AG04450 (cell line): ENCODE measurements at regions not wholly inside any gene's neighbourhood (a gene's known extent, or its start where the extent isn't known, plus 50 kb on each side); places are given as distances from the start of the nearest gene placed in this dataset.
A peak's percentile ranks its signal among the peaks of the same experiment; 100 is the strongest.

Source experiments
- CTCF ChIA-PET: fragments of 300-600, 350-600 bp; formaldehyde crosslinking; extraction: SDS; loops from one replicate; lab custom pipeline; 2022; ENCODE audit warnings: antibody characterized with exemption, inconsistent platforms; lab: Charles Lee
- POLR2A ChIA-PET: fragments of 350-600 bp; formaldehyde crosslinking; extraction: SDS; loops from one replicate; lab custom pipeline; 2021; ENCODE audit warnings: antibody characterized with exemption, inconsistent platforms; lab: Yijun Ruan, JAX
- DNase-seq: peaks from one replicate; pipeline ENCODE4 v3.0.0-alpha.2; 2011; ENCODE audit warnings: low read depth, low spot score
- H3K27ac ChIP-seq: one replicate; pipeline ENCODE4 v1.5.1; 2012; ENCODE audit warnings: low read depth, low read length, control low read depth
- H3K27me3 ChIP-seq: one replicate; pipeline ENCODE4 v1.6.0; 2012; ENCODE audit warnings: low read length; ENCODE audit not compliant: control insufficient read depth, insufficient read depth
- H3K4me3 ChIP-seq: 2 replicates; pipeline ENCODE4 v1.5.1; 2011; ENCODE audit warnings: mild to moderate bottlenecking, low read depth, low read length, control low read depth
- H3K9me3 ChIP-seq: 2 replicates; pipeline ENCODE4 v1.5.1; 2012; ENCODE audit warnings: low read length; ENCODE audit not compliant: control insufficient read depth, insufficient read depth
- CTCF ChIP-seq: IDR thresholded peaks from 2 replicates; pipeline ENCODE4 v1.5.1; 2011; ENCODE audit warnings: low read depth, low read length, control low read depth, inconsistent platforms

GRCh38 chr5:148912714-148913398, 86.4 kb downstream of the ADRB2 start:
- ChIA-PET CTCF (interaction anchor here (0.9 to 5.2 kb wide), 4 partner anchors 45 to 202 kb away, joined by 4 to 37 read pairs (median 8); no protein-coding TSS in a partner anchor), POLR2A (interaction anchor here (1.0 kb wide), 1 partner anchor 15 kb away, joined by 3 read pairs; no protein-coding TSS in a partner anchor)
- DNase-seq: peak; percentile 91
- peak; percentile 37 for TF ChIP-seq CTCF
- peak overlapping the region; percentile 34 for H3K4me3 ChIP-seq
- H3K27me3 ChIP-seq: no peaks in the 10 kb centered on the region
- H3K27ac ChIP-seq: peak overlapping the region; percentile 99
- H3K9me3 ChIP-seq: no peaks in the 10 kb centered on the region

GRCh38 chr5:148913493-148913892, 87.1 kb downstream of the ADRB2 start:
- no peak for TF ChIP-seq CTCF
- no peaks in the 10 kb centered on the region for H3K27me3 ChIP-seq
- ChIA-PET CTCF (interaction anchor here (1.5 to 5.2 kb wide), 4 partner anchors 44 to 201 kb away, joined by 3 to 37 read pairs (median 6); no protein-coding TSS in a partner anchor), POLR2A (interaction anchor here (0.8 to 1.1 kb wide), 3 partner anchors 14 to 299 kb away, joined by 3 to 4 read pairs (median 3); no protein-coding TSS in a partner anchor)
- no peak for DNase-seq
- peak overlapping the region; percentile 99 for H3K27ac ChIP-seq
- H3K4me3 ChIP-seq: no peak overlapping the region
- no peaks in the 10 kb centered on the region for H3K9me3 ChIP-seq

GRCh38 chr5:148913985-148914431, 87.6 kb downstream of the ADRB2 start:
- Histone ChIP-seq H3K4me3 (no peak overlapping the region), H3K27me3 (no peaks in the 10 kb centered on the region), H3K27ac (peak overlapping the region; percentile 99), H3K9me3 (no peaks in the 10 kb centered on the region)
- TF ChIP-seq CTCF: no peak
- DNase-seq: peak; percentile 63
- POLR2A ChIA-PET: interaction anchor here (0.8 to 1.1 kb wide), 2 partner anchors 88 to 298 kb away, joined by 3 to 4 read pairs; no protein-coding TSS in a partner anchor
- CTCF ChIA-PET: interaction anchor here (0.7 to 5.2 kb wide), 6 partner anchors 44 to 201 kb away, joined by 3 to 37 read pairs (median 4); no protein-coding TSS in a partner anchor

GRCh38 chr5:148915224-148915817, 88.9 kb downstream of the ADRB2 start:
- CTCF ChIA-PET: interaction anchor here (1.1 to 5.2 kb wide), 4 partner anchors 42 to 184 kb away, joined by 3 to 37 read pairs (median 6); no protein-coding TSS in a partner anchor
- H3K27me3 ChIP-seq: no peaks in the 10 kb centered on the region
- H3K27ac ChIP-seq: no peak overlapping the region
- POLR2A ChIA-PET: interaction anchor here (1.0 kb wide), 1 partner anchor 51 kb away, joined by 3 read pairs; no protein-coding TSS in a partner anchor
- no peak for TF ChIP-seq CTCF
- no peak overlapping the region for H3K4me3 ChIP-seq
- H3K9me3 ChIP-seq: no peaks in the 10 kb centered on the region
- DNase-seq: no peak
